HPDE6-E6E7 (cell line): ENCODE measurements at regions not wholly inside any gene's neighbourhood (a gene's known extent, or its start where the extent isn't known, plus 50 kb on each side); places are given as distances from the start of the nearest gene placed in this dataset.
A peak's percentile ranks its signal among the peaks of the same experiment; 100 is the strongest.
"Not testable (repeated sequence)": the region's sequence is repeated elsewhere in the genome, so short reads cannot be mapped to it uniquely, and the experiment has no call there.

Experiments
- DNase-seq: peaks from one replicate; pipeline ENCODE4 v3.0.0; 2011; ENCODE audit warnings: missing footprints; ENCODE audit errors: extremely low spot score

DNA sequence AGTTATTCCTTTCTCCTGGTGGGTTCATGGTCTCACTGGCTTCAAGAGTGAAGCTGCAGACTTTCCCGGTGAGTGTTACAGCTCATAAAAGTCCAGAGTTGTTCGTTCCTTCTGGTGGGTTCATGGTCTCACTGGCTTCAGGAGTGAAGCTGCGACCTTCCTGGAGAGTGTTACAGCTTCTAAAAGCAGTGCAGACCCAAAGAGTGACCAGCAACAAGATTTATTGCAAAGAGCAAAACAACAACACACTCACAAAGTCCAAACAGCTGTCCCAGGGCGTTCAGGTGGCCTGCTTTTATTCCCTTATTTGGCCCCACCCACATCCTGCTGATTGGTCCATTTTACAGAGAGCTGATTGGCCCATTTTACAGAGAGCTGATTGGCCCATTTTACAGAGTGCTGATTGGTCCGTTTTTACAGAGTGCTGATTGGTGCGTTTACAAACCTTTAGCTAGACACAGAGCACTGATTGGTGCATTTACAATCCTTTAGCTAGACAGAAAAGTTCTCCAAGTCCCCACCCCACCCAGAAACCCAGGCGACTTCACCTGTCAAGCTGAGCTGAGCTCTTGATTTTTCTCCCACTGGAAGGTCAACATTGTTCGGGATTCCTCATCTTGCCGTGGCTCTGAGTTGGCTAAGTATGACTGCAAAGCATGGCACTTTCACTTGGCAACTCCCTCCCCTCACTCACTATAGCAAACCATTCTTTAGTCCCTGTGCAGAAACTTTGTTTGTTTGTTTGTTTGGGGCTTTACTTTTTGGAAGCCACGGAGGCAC lies 87.3 kb upstream of the EEPD1 start:
- DNase-seq, result not testable (repeated sequence)

DNA sequence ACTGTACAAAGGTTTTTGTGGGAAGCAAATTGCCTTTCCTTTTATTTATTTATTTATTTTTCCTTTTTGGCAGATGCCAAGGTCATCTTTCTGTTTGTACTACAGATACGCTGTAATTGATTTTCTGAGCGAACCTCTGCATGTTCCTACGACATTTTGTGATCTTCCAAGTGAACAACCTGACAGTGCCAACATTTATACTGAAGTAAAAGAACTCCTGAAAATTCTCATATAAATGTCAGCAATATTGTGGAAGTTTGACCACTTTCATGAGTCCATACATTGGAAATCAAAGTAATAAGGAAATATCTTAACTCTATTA lies 86.8 kb upstream of the EEPD1 start:
- DNase-seq, result no peak

GRCh38 chr7:36070230-36070629 lies 82.8 kb upstream of the EEPD1 start:
- DNase-seq, result no peak

- DNase-seq, result no peak
Measured at GRCh38 chr7:36071605-36072004, 81.4 kb upstream of the EEPD1 start.

DNA sequence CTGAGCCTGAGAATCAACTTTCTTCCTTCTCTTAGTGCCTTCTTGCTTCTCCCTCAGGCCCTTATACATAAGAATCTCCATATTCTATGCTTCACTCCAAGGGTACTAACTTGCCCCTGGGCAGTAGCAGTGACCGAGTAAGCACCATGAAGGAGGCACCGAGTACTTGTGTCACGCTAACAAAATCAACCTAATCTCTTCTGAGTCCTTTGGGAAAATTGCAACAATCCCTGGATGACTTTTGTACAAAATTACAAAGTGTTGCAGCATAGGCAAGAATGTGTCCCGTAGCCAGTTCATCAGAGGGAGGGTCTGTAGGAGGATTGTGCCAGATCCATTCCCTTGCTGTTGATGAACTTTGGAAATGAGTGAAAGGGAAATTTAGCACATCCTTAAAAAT lies 80.4 kb upstream of the EEPD1 start:
- no peak for DNase-seq

DNA sequence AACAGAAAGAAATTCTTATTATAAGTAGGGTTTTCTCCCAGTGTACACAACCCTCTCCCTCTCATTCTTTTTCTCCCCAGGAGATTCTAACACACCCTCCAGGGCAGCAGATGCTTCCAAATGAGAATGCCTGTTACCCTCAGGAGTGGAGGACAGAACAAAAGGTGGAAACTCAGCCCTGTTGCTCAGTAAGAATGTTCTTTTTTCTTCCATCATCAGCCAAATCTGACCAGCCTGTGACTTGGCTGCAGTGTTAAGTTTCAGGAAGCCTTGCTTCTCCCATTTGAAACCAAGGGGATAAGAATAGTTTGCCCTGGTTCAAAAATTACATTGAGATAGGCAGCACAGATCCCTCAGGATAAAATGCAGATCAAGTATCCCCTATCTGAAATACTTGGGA lies 77.5 kb upstream of the EEPD1 start:
- DNase-seq, result no peak

DNA sequence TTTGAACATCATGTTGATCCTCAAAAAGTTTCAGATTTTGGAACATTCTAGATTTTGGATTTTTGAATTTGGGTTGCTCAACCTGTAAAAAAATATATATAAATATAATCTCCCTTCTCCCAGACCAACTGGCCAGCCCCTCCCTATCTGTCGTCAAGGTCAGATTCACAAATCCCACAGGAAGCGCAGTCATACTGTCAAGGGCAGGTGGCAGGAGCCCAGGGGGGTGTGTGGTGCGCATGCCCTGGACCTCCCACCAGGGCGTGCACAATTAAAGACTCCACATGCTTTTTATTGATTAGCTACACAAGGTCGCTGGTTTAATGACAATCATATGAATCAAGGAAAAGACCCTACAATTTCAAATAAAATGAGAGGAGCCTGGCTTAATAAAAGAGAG lies 77.0 kb upstream of the EEPD1 start:
- no peak for DNase-seq

- no peak for DNase-seq
Measured at GRCh38 chr7:36078816-36079360, 74.2 kb upstream of the EEPD1 start.

GRCh38 chr7:36079446-36080025 lies 73.5 kb upstream of the EEPD1 start:
- DNase-seq, result no peak

GRCh38 chr7:36080843-36081242 lies 72.2 kb upstream of the EEPD1 start:
- DNase-seq, result no peak

- DNase-seq, result no peak
Measured at GRCh38 chr7:36082216-36082615, 70.8 kb upstream of the EEPD1 start.

- DNase-seq, result no peak
Measured at GRCh38 chr7:36082910-36083309, 70.1 kb upstream of the EEPD1 start.

GRCh38 chr7:36083626-36084380 lies 69.3 kb upstream of the EEPD1 start:
- DNase-seq, result no peak

GRCh38 chr7:36084485-36085091 lies 68.5 kb upstream of the EEPD1 start:
- peak; percentile 33 for DNase-seq

GRCh38 chr7:36085096-36085495 lies 68.0 kb upstream of the EEPD1 start:
- no peak for DNase-seq

- DNase-seq, result no peak
Measured at GRCh38 chr7:36086571-36086970, 66.5 kb upstream of the EEPD1 start.

GRCh38 chr7:36088553-36088952 lies 64.5 kb upstream of the EEPD1 start:
- DNase-seq, result no peak

GRCh38 chr7:36088966-36089365 lies 64.1 kb upstream of the EEPD1 start:
- no peak for DNase-seq

- no peak for DNase-seq
Measured at GRCh38 chr7:36090976-36091873, 61.8 kb upstream of the EEPD1 start.

DNA sequence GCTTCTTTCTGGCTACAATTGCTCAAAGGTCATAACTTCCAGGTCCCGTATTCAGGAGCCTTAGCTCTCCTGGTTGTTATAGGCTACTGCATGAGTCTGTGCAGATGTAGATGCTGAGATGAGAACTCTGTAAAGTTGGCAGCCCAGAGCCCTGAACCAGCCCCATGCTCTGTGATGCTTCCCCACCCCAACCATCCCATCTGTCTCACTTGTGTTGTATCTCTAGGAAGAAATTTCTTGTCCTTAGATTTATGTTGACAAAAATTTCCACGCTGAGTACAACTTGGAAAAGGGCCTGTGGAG lies 61.2 kb upstream of the EEPD1 start:
- DNase-seq, result no peak

- no peak for DNase-seq
Measured at GRCh38 chr7:36092221-36092771, 60.8 kb upstream of the EEPD1 start.
